ENCODE measurements at regions not wholly inside any gene's neighbourhood (a gene's known extent, or its start where the extent isn't known, plus 50 kb on each side); places are given as distances from the start of the nearest gene placed in this dataset.

DNA sequence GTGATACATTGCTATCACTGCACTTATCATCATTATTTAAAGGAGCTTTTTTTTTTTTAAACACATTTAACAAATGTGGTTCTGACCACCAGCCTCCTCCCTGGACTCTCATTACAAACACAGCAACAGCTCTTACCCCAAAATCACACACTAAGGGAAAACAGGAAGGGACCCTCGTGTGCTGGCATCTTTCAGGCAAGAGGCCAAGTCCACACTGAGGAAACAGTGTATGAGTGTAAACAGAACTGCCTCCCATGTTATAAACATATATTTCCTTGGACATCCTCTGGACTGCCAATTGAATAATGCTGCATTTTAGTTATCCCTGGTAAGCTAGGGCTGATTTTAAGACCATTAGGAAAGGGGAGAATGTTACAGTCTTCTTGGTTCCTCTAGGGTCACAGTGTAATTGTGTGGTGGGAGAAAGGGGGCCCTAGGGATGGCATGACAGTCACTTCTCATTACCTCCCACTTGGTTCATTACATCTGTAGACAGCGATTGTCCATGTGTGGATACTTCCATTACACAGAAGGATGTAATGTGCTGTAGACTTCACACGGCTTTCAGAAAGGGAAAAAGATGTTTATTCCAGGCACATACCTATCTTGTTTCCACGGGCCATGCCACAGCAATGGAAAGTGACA, 244.6 kb upstream of the TET2 start:
- no peak for DNase-seq

- DNase-seq = no peak
Measured at GRCh38 chr4:104905065-104905464, 241.6 kb upstream of the TET2 start.

DNA sequence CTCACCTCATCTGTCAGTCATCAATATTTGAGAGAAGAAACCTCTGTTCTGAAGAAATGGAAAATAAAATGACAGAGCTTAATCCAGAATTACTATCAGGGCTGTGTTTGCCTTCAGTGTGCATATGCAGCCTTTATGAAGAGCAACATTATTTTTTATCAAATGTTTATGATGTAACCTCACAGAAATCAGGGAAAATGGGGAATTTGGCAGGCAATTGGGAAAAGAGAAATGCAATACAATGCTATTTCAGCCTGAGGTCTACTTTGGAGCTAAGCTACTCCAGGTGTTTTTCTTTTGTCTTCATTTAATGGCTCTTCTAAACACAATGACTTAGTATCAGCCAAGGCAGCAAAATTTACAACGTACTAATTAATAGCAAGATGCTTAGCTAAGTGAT, 241.1 kb upstream of the TET2 start:
- DNase-seq = no peak

DNA sequence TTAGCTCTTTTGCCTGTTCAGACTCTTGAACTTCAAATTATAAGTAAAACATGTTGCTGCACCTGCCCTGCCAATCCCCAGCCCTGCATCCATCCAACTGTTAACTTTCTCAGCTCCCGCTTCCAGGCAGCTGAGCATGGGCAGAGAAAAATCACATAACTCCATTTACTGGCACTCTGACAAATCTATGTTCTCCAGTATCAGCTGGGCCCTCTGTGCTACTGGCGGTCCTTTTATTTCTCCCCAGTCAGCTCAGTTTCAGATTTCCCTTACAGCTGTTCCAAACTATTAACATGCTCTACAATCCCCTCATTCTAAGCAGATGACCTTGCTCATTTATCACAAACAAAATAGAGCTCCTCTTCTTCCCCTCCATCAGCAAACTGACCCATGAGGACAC, 240.4 kb upstream of the TET2 start:
- no peak for DNase-seq

DNA sequence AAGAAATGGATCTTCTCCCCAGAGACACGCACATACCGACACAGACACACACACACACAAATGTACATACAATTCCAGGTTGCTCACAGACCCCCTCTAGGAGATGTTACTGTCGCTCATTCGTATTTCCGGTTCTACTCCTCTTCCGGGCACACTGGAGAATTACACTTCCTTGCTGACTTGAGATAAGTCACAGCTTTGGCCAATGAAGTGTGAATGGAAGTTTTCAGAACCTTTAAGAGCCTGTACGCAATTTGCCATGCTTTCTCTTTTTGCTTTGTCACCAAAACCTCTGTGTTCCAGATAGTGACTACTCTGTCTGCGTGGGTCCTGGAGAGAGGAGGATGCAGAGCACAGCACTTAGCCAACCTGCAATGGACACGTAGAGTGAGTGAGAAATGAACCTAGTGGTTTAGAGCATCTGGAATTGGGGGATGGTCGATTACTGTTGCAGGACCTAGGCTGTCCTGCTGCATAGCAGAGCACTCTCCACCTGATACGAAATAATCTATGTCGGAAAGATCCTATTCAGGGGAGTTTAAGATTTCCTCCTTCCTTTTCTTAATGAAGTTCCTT, 239.5 kb upstream of the TET2 start:
- DNase-seq = no peak

DNA sequence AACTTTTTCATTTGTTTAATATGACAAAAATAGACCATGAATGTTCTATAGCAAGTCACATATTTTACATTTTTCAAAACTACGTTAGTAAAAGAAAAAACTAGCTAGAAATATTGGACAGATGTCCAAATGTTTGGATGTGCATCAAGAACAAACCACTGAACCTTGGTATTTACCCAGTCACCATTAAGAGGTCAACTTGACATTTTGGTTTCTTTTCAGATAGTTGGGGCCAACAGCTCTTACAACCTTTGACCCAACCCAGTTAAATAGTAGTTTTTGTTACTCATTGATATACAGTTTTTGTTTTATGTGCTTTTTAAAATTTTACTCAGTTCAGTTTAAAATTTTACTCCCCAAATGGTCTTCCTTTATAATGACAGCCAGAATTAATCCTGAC, 238.7 kb upstream of the TET2 start:
- DNase-seq = no peak

DNA sequence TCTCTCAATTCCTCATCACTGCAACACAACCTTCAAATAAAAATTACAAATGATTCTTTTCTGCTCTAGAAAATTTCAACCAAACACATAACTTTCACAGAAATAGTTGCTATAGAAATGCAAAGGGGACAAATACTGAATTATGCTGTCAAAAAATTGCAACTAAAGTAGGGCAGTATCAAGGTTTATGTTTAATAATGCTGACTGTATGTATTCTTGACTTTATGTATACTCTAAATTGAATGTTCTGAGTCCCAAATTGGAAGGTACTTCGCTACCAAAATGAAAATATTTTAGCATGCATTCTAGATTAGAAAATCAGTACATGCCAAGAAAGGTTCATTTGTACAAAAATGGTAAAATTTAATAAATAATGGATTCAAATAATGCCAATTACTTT, 237.3 kb upstream of the TET2 start:
- DNase-seq = no peak

- DNase-seq = no peak
Measured at GRCh38 chr4:104912518-104912917, 234.2 kb upstream of the TET2 start.

GRCh38 chr4:104915373-104915772, 231.3 kb upstream of the TET2 start:
- DNase-seq = no peak

DNA sequence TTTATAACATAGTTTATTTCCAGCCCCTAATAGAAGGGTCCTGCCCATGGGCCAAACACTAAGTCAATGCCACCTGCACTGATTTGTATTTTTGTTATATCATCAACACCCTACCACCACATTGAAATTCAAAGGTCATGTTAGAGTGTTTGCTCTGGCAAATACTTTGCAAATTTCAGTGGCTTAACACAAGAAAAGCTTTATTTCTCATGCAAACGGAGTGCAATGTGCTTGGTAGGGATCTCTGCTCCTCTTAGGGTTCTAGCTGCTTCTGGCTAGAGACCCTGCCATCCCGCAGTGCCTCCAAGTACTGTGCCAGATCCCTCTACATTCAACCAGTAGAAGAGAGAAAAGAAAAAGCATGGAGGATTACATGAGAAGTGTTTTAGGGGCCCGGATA, 230.8 kb upstream of the TET2 start:
- DNase-seq = peak; percentile 59 to 69

DNA sequence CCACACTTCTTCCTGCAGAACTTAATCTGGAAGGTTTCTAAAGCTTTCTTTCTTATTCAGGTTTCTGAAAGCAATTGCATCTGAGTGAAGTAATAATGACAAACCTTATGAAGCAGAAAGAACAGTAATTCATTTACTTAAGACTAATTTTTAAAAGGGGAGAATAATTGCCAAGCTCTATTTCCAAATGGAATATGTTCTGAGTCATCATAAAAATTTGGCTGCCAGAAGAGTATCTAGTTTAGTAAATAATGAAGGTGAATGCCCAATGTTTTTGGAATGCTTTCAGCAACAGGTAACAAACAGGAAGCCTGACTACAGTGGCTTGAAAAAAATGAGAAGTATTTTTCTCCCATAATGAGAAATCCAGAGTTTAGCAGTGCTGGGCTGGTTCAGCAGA, 227.3 kb upstream of the TET2 start:
- DNase-seq = no peak

DNA sequence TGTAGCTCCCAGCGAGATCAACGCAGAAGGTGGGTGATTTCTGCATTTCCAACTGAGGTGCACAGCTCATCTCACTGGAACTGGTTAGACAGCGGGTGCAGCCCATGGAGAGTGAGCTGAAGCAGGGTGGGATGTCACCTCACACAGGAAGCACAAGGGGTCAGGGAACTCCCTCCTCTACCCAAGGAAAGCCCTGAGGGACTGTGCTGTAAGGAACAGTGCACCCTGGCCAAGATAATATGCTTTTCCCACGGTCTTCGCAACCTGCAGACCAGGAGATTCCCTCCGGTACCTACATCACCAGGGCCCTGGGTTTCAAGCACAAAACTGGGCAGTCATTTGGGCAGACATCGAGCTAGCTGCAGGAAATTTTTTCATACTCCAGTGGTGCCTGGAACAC, 216.4 kb upstream of the TET2 start:
- DNase-seq = no peak

GRCh38 chr4:104930745-104931736, 215.6 kb upstream of the TET2 start:
- DNase-seq = peak in 1 of 2 experiments; percentile 45

DNA sequence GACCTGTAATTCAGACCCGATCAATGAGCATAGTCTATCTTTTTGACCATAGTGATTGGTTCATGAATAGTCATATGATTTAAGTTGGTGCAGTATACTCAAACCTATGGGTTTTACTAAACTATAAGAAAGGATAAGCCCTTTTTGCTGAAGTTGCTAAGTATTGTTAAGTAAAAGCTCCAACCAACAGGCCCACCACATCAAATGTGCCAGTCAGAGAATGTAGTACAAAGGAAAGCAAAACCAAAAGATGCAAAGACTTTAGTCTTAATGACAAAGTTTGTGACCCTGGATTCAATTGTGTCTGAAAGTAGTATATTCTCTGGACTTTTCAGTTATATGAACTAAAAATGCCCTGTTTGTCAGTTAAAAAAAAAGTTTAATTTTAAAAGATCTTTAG, 208.1 kb upstream of the TET2 start:
- DNase-seq = no peak

DNA sequence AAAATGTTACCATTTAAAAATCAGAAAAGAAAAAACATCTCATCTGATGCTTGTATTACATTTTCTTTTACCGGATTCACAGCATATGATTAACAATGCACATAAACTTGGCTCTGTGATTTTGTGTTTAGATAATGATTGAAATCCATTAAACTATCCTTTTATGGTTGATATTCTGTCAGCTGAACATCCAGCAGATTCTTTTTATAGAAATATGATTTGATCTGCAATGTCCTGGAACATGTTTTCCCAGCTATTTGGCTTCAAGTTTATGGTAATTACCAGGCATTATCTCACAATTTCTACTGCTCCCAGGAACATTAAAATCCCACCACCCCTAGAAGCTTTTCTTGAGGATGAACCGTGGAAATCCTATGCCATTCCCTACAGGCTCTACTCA, 205.7 kb upstream of the TET2 start:
- DNase-seq = no peak

DNA sequence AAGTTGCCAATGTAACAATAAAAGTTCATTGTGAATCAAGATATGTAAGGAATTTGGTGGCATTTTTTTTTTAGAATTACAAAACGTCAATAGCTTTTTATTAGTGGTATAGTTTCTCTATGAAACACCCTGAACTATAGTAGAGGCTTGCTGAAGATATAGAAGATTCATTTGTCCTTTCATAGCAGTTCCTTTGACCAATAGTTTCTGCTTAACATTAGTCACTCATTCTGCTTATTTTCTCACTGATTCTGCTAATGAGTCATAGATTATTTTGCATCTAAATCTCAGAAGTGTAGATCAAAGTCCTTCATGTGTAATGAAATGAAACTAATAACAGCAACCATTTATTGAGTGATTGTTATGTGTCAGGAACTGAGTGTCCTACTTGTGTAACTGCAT, 205.0 kb upstream of the TET2 start:
- no peak for DNase-seq

DNA sequence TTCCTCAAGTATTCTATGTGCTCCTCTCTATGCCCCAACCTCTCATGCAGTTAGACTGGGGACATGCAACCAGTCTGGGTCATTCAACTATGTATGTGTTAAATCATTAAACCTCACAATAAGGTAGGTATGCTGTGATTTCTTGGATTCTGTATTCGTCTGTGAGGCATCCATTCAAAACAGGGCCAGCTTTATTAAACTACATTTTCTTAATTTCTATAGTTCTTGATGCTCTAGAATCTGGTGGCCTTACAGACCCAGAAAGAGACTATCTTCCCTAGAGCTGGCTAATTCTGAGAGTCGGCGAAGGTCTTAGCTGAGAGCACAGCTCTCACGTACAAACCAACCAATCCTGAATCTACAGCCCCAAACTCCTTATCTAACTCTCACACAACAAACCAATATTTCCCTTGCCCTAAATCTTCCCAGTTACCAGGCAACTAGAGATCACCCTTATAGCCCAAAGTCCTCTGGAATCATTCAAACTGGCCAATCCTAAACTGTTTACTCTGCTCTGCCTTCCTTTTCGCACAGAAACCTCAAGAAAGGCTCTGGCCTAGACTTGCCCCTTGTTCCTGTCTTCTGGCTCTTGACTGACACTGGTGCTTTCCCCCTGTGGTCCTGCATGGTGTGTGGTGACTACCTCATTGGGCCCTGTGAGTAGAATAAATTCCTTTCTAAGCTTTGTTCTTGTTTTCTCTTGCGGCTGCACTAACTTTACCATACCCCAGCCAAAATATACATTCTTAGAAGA, 203.5 kb upstream of the TET2 start:
- no peak for DNase-seq

GRCh38 chr4:104944596-104944995, 202.1 kb upstream of the TET2 start:
- no peak for DNase-seq

GRCh38 chr4:104964410-104965175, 182.1 kb upstream of the TET2 start:
- peak; percentile 16 to 31 for DNase-seq

DNA sequence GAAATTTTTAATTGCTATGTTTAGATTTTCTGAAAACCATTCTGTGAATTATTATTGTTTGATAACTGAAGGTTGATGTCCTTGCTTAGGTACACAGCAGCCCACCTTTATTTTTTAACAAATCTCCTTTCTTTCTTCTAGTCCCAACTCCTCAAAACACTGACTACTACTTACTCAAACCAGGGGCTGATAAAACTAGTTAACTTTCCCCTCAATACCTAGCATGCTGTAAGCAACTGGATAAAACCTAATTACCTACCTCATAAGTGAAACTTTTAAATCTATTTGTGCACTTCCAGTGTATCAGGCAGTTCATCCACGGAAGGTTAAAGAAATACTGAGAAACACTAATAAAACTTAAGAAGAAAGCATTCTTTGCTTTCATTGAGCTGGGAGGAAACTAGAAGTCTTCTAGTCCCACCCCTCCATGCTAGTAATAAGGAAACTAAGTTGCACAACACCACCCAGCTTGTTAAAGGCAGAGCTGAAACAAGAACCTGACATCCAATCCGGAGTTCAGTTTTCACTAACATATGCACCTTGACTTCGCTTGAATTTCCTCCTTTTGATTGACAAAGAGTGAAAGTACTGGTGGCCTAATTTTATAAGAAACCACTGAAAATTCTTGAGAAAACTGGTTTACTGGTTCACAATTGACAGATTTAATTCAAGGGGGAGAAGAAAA, 180.2 kb upstream of the TET2 start:
- no peak for DNase-seq

DNA sequence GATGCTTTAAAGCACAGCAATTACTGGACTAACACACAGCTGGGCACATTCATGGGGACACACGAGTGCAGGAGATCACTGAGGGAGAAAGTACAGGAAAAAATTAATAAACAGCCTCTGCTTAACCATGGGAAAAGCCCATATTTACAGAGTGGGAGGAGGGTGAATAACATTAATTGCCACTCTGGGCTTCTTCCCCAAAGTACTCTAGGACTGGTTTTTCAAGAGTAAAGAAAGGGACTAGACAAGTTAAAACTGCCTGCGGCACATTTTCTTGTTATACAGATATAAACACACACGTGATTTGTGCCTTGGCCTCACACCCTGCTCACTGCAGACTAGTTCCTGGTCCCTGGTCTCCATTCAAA, 179.7 kb upstream of the TET2 start:
- DNase-seq = peak in 1 of 2 experiments; percentile 19
